Hepatocyte (in vitro differentiated cells): ENCODE measurements at regions not wholly inside any gene's neighbourhood (a gene's known extent, or its start where the extent isn't known, plus 50 kb on each side); places are given as distances from the start of the nearest gene placed in this dataset.

Experiments
- EZH2 ChIP-seq: fragments of 200-600 bp; sonication (generic); IDR thresholded peaks from 2 replicates; pipeline ENCODE4 v1.6.1; 2016; ENCODE audit warnings: antibody characterized with exemption, mild to moderate bottlenecking, borderline replicate concordance
- EZH2phosphoT487 ChIP-seq: fragments of 200-600 bp; sonication (generic); IDR thresholded peaks from one replicate; pipeline ENCODE4 v1.6.1; 2018; ENCODE audit warnings: antibody characterized with exemption, mild to moderate bottlenecking, low read depth, moderate library complexity; ENCODE audit not compliant: unreplicated experiment, severe bottlenecking
- TF ChIP-seq, protein P1 (sequence below): fragments of 200-600 bp; sonication (generic); IDR thresholded peaks from 2 replicates; pipeline ENCODE4 v1.5.1; 2016; ENCODE audit warnings: antibody characterized with exemption, mild to moderate bottlenecking; ENCODE audit not compliant: poor library complexity

DNA sequence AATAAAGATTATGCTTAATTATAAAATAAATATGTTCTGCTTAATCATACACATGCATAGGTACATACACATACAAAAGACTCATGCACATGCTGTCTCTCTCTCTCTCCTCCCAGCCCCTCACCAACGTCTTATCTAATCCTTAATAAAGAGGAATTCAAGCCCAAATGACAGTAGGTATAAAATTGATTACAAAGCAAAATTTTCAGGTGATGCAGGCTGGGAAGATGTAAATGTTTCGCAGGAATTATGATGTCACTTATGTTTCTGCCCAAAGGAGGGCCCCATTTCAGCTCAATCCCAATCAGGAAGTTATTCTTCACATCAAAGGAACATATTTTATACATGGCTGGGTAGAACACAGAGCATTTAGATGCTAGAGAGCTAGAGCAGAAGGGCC is 284.6 kb upstream of the ID4 start:
- TF ChIP-seq, protein P1, sequence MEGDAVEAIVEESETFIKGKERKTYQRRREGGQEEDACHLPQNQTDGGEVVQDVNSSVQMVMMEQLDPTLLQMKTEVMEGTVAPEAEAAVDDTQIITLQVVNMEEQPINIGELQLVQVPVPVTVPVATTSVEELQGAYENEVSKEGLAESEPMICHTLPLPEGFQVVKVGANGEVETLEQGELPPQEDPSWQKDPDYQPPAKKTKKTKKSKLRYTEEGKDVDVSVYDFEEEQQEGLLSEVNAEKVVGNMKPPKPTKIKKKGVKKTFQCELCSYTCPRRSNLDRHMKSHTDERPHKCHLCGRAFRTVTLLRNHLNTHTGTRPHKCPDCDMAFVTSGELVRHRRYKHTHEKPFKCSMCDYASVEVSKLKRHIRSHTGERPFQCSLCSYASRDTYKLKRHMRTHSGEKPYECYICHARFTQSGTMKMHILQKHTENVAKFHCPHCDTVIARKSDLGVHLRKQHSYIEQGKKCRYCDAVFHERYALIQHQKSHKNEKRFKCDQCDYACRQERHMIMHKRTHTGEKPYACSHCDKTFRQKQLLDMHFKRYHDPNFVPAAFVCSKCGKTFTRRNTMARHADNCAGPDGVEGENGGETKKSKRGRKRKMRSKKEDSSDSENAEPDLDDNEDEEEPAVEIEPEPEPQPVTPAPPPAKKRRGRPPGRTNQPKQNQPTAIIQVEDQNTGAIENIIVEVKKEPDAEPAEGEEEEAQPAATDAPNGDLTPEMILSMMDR = no peak
- TF ChIP-seq EZH2phosphoT487 (no peak), EZH2 (no peak)
